ENCODE measurements at regions not wholly inside any gene's neighbourhood (a gene's known extent, or its start where the extent isn't known, plus 50 kb on each side); places are given as distances from the start of the nearest gene placed in this dataset.

DNA sequence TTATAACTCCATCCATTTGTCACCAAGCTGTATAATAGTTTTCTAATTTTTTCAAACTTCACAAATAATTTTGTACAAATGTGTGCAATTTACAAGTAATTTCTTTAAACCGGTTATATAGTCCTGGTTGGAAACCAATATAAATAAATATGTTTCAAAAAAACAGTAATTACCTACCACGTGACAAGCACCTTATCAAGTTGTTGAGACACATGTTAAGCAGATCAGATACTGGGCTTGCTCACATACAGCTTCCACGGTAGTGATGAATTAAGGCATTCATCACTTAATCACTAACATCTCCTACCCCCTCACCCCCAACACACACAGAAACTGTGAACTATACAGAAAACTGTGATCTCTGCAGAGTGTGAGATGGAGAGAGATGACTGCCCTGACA is 630.0 kb upstream of the MBL2 start:
- TF ChIP-seq CTCF (IDR thresholded peaks at IDR 0.05; ENCODE audit: borderline replicate concordance, insufficient read depth, low read depth, low read length) = no peak
- H3K4me3 ChIP-seq (ENCODE audit: low read depth, low read length) = no peak overlapping the region

- TF ChIP-seq CTCF (IDR thresholded peaks at IDR 0.05; ENCODE audit: borderline replicate concordance, insufficient read depth, low read depth, low read length) = no peak
- H3K4me3 ChIP-seq (ENCODE audit: low read depth, low read length) = no peak overlapping the region
These were observed 629.0 kb upstream of the MBL2 start for GRCh38 chr10:53401536-53401935.

DNA sequence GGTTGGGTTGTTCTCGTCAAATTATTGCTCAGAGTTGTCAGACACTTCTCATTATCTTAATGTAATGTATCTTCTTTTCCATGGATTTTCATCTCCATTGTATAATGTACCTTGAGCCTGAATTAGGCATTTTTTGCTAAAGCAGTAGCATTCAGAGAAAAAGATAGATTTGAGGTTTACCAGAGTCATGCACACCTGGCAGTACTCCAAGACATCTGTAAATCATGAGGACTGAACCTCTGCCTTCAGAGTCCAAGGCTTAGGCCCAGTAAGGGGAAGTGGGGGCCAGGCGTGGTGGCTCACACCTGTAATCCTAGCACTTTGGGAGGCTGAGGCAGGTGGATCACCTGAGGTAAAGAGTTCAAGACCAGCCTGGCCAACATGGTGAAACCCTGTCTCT is 624.3 kb upstream of the MBL2 start:
- TF ChIP-seq CTCF (IDR thresholded peaks at IDR 0.05; ENCODE audit: borderline replicate concordance, insufficient read depth, low read depth, low read length) = no peak
- H3K4me3 ChIP-seq (ENCODE audit: low read depth, low read length) = no peak overlapping the region

DNA sequence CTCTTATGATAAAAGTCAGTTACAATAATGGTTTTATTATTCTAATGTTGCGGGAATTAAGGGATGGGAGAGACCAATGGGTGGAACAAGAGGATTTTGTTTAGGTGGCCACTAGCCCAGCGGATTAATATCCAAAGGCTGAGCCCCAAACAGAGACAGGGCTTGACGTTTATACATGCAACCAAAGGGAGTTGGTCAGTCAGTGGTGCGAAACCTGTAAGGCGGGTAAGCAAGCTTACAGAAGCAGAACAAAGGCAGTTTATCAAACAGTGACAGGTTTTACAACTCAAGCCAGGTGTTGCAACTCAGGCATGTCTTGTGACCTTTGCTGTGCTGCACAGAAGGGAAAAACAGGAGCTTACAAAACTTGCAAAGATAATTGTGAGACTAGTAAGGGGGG is 622.9 kb upstream of the MBL2 start:
- no peak for TF ChIP-seq CTCF (IDR thresholded peaks at IDR 0.05; ENCODE audit: borderline replicate concordance, insufficient read depth, low read depth, low read length)
- no peak overlapping the region for H3K4me3 ChIP-seq (ENCODE audit: low read depth, low read length)

GRCh38 chr10:53387562-53387961 is 615.0 kb upstream of the MBL2 start:
- TF ChIP-seq CTCF (IDR thresholded peaks at IDR 0.05; ENCODE audit: borderline replicate concordance, insufficient read depth, low read depth, low read length) = no peak
- H3K4me3 ChIP-seq (ENCODE audit: low read depth, low read length) = no peak overlapping the region

- TF ChIP-seq CTCF (IDR thresholded peaks at IDR 0.05; ENCODE audit: borderline replicate concordance, insufficient read depth, low read depth, low read length) = no peak
These were observed 610.0 kb upstream of the MBL2 start for GRCh38 chr10:53382543-53382942.

GRCh38 chr10:53379956-53380355 is 607.4 kb upstream of the MBL2 start:
- no peak for TF ChIP-seq CTCF (IDR thresholded peaks at IDR 0.05; ENCODE audit: borderline replicate concordance, insufficient read depth, low read depth, low read length)
- no peak overlapping the region for H3K4me3 ChIP-seq (ENCODE audit: low read depth, low read length)

More at GRCh38 chr10:53382543-53382942, 610.0 kb upstream of the MBL2 start:
- no peak overlapping the region for H3K4me3 ChIP-seq (ENCODE audit: low read depth, low read length)
